WI38 (cell line): ENCODE measurements at regions not wholly inside any gene's neighbourhood (a gene's known extent, or its start where the extent isn't known, plus 50 kb on each side); places are given as distances from the start of the nearest gene placed in this dataset.

ENCODE experiments used
- H3K4me3 ChIP-seq: 2 replicates; pipeline ENCODE4 v1.5.1; 2011; ENCODE audit warnings: low read depth, mild to moderate bottlenecking, control low read depth, low read length
- TF ChIP-seq, protein P1 (sequence below): IDR thresholded peaks from 2 replicates; pipeline ENCODE4 v1.5.1; 2012; ENCODE audit warnings: low read depth, mild to moderate bottlenecking, control low read depth, low read length

- TF ChIP-seq, protein P1, sequence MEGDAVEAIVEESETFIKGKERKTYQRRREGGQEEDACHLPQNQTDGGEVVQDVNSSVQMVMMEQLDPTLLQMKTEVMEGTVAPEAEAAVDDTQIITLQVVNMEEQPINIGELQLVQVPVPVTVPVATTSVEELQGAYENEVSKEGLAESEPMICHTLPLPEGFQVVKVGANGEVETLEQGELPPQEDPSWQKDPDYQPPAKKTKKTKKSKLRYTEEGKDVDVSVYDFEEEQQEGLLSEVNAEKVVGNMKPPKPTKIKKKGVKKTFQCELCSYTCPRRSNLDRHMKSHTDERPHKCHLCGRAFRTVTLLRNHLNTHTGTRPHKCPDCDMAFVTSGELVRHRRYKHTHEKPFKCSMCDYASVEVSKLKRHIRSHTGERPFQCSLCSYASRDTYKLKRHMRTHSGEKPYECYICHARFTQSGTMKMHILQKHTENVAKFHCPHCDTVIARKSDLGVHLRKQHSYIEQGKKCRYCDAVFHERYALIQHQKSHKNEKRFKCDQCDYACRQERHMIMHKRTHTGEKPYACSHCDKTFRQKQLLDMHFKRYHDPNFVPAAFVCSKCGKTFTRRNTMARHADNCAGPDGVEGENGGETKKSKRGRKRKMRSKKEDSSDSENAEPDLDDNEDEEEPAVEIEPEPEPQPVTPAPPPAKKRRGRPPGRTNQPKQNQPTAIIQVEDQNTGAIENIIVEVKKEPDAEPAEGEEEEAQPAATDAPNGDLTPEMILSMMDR: no peak
- H3K4me3 ChIP-seq: no peak overlapping the region
These were observed 681.0 kb downstream of the KCNJ3 start for GRCh38 chr2:155379494-155379893.

DNA sequence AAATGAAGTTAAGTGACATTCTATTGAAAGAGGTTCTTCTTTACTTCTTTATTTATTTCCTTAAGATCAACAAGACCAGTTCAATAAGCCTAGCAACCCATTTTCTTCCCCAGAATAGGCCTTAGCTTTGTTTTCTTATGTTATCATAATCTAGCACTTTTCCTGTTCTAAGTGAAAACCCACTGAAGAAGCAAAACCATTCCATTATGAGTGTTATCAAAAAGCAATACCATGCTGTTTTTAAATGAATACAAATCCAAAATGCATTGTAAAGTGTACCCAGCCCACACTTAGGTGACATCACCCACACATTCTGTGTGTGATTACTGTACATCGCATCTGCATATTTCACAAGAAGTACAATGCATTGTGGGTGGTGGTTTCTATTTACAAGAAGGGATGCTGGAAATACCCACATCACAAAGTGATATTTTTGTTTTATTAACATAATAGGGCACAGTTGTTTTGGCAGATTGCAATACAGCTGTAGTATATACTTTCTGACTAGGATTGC lies 679.5 kb downstream of the KCNJ3 start:
- TF ChIP-seq, protein P1: no peak
- H3K4me3 ChIP-seq: no peak overlapping the region

- TF ChIP-seq, protein P1: no peak; the same call in 1 of the 2 replicates
- no peak overlapping the region for H3K4me3 ChIP-seq
These were observed 678.8 kb downstream of the KCNJ3 start for GRCh38 chr2:155377266-155377680.

DNA sequence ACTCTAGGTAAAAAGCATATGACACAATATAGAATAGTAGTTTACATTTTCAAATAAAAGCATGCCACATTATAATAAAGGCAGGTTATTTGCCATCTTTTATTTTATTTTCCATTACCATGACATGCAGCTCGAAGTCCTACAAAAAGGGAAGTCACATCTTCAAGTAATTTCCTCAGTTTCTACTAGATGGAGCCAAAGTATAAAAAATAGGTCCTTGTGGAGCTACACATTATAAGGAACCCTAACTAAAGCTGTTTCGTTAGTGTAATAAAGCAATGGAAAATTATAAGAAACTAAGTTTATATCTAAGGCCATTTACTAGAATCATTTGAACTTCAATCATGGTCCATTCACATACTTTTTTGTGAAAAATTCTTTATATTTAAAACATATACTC lies 674.5 kb downstream of the KCNJ3 start:
- H3K4me3 ChIP-seq: no peak overlapping the region
- TF ChIP-seq, protein P1: no peak

DNA sequence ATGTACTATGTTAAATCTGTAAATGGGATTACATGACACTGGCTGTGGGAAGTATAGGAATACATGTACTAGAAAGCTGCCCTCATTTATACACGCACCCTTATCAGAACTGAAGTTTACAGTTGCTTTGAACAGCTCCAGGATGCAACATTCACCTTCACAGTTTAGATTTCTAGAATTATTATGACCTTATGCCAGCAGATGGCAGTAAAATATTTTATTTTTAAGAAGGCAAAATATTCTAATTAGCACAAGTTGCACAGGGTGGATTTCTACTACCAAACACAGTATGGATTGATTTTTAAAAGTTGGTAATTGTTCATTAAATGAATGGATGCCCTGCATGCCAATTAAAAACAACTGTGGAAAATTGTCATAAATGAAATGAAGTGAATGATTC lies 670.4 kb downstream of the KCNJ3 start:
- no peak overlapping the region for H3K4me3 ChIP-seq
- TF ChIP-seq, protein P1: no peak

DNA sequence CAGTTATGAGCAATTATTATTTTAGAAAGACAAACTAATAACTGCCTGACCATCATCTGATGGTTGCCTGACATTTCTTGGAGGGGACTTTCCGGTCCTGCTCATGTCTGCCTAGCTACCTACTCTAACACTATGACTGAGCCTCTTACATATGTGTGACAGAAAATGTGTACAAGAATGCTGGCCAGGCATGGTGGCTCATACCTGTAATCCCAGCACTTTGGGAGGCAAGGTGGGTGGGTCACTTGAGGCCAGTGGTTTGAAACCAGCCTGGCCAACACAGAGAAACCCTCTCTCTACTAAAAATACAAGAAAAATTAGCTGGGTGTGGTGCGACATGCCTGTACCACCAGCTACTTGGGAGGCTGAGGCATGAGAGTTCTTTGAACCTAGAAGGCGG lies 666.3 kb downstream of the KCNJ3 start:
- no peak overlapping the region for H3K4me3 ChIP-seq
- TF ChIP-seq, protein P1: no peak

DNA sequence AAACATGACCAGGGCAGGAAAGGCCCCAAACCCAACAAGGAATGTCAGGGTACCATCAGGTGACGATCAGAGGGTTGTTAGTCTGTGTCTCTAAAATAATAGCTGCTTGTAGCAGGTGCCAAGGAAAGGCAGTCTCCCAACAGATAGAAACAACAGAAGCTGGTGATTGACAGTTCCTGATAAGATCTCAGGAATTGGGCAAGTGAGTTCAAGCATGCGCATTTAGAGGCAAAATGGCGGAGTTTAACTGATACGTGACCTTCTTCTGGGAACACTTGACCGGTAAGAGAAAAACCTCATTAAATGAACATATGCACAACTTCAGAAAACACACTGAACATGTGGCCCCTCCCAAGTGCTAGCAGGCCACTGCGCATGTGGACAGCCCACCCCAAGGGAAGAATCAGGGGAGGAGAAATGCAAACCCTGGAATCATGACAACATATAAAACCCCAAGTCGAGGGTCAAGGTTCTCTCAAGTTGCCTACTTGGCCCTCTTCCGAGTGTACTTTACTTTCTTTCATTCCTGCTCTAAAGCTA lies 664.9 kb downstream of the KCNJ3 start:
- TF ChIP-seq, protein P1: no peak
- no peak overlapping the region for H3K4me3 ChIP-seq
